K562 (cell line): ENCODE measurements at regions not wholly inside any gene's neighbourhood (a gene's known extent, or its start where the extent isn't known, plus 50 kb on each side); places are given as distances from the start of the nearest gene placed in this dataset.

Experiments
- ATAC-seq: fragments of 200-7000 bp; cut with Tn5 transposase; 3 replicates; pipeline ENCODE4 v1.9.1; 2020; ENCODE audit warnings: moderate library complexity
- BruUV-seq: library from RNA; stranded (reverse); fragments of 400-500 nt; replicated peaks from 2 replicates; lab custom pipeline; 2021; lab: Mats Ljungman, UMichigan
- CTCF ChIA-PET: fragments of 300-600 bp; formaldehyde crosslinking; extraction: SDS; loops from one replicate; lab custom pipeline; 2021; ENCODE audit warnings: low intra/inter-chr PET ratio; lab: Yijun Ruan, JAX
- POLR2A ChIA-PET: fragments of 300-600, 350-650 bp; sonication (Branson Sonifier 250); formaldehyde crosslinking; extraction: SDS; loops from one replicate; lab custom pipeline; 2021; ENCODE audit warnings: antibody characterized with exemption, inconsistent platforms; lab: Yijun Ruan, JAX
- DNase-seq, 4 experiments: peaks; one replicate each; pipeline versions ENCODE4 v3.0.0 to v3.0.0-alpha.2; 2011 to 2018; ENCODE audit warnings: low spot score in 3 of 4, mixed read lengths in 3 of 4; ENCODE audit errors: extremely low read depth in 1 of 4
- FAIRE-seq: peaks from 2 replicates; lab custom pipeline; 2011; peaks lifted over from hg19 to GRCh38; lab: Jason Lieb, UNC
- H2AFZ ChIP-seq: 2 replicates; pipeline ENCODE4 v1.6.0; 2011; ENCODE audit warnings: low read depth, low read length, control low read depth, inconsistent platforms
- H3K27ac ChIP-seq: fragments of 200-600 bp; 3 replicates; pipeline ENCODE4 v1.8.0; 2011; ENCODE audit warnings: low read depth, mild to moderate bottlenecking, control low read depth, inconsistent platforms, low read length, moderate library complexity, mixed read lengths; ENCODE audit errors: extremely low read depth
- H3K27me3 ChIP-seq, 2 experiments: fragments of 300-600 bp in 1 of 2; 2 replicates in 1 of 2; 3 replicates in 1 of 2; pipeline versions ENCODE4 v1.6.0 to v1.8.0; 2011; ENCODE audit warnings: inconsistent platforms in 2 of 2, low read length in 2 of 2, mild to moderate bottlenecking in 1 of 2, mixed read lengths in 1 of 2, moderate library complexity in 1 of 2; ENCODE audit not compliant: control insufficient read depth in 2 of 2, insufficient read depth in 2 of 2
- H3K36me3 ChIP-seq: fragments of 300-600 bp; 3 replicates; pipeline ENCODE4 v1.8.0; 2011; ENCODE audit warnings: mild to moderate bottlenecking, low read length, inconsistent platforms; ENCODE audit not compliant: control insufficient read depth, insufficient read depth
- H3K4me1 ChIP-seq, 2 experiments: fragments of 200-600 bp in 1 of 2; replicated peaks in 1 of 2; 2 replicates in 1 of 2; 3 replicates in 1 of 2; pipeline versions ENCODE4 v1.5.1 to v1.8.0; 2011; ENCODE audit warnings: inconsistent platforms in 2 of 2, low read length in 2 of 2, mild to moderate bottlenecking in 1 of 2, mixed read lengths in 1 of 2, moderate library complexity in 1 of 2; ENCODE audit not compliant: control insufficient read depth in 2 of 2, insufficient read depth in 2 of 2
- H3K4me2 ChIP-seq: 2 replicates; pipeline ENCODE4 v1.6.1; 2011; ENCODE audit warnings: low read length, control low read depth, inconsistent platforms, mixed read lengths; ENCODE audit not compliant: insufficient read depth
- H3K4me3 ChIP-seq: fragments of 200-600 bp; sonication (generic), shearing (Covaris generic); 2 replicates; pipeline ENCODE4 v1.5.1; 2016; ENCODE audit warnings: control low read depth, inconsistent platforms
- H3K79me2 ChIP-seq: fragments of 200-600 bp; 3 replicates; pipeline ENCODE4 v1.8.0; 2011; ENCODE audit warnings: low read length, inconsistent platforms; ENCODE audit not compliant: control insufficient read depth, insufficient read depth
- H3K9ac ChIP-seq, 2 experiments: 2 replicates each; pipeline versions ENCODE4 v1.6.0 to v1.6.1; 2011; ENCODE audit warnings: low read depth in 2 of 2, low read length in 2 of 2, control low read depth in 1 of 2, inconsistent platforms in 1 of 2, mild to moderate bottlenecking in 1 of 2, mixed read lengths in 1 of 2; ENCODE audit not compliant: insufficient read depth in 1 of 2
- H3K9me1 ChIP-seq: one replicate; pipeline ENCODE4 v1.6.0; 2011; ENCODE audit warnings: inconsistent platforms, mild to moderate bottlenecking, low read length, moderate library complexity; ENCODE audit not compliant: control insufficient read depth, insufficient read depth
- H3K9me3 ChIP-seq: replicated peaks from 2 replicates; pipeline ENCODE4 v1.5.1; 2011; ENCODE audit warnings: low read depth, low read length, inconsistent platforms; ENCODE audit not compliant: control insufficient read depth, insufficient read depth
- H4K20me1 ChIP-seq: replicated peaks from 2 replicates; pipeline ENCODE4 v1.6.1; 2011; ENCODE audit warnings: low read length, inconsistent platforms, mixed read lengths; ENCODE audit not compliant: control insufficient read depth, insufficient read depth
- FOSL1 ChIP-seq: fragments of 200-800 bp; sonication (Bioruptor generic); conservative IDR thresholded peaks from 2 replicates; pipeline ENCODE4 v1.6.1; 2016; ENCODE audit warnings: missing genetic modification characterization, missing compliant biosample characterization
- THRA ChIP-seq: fragments of 450-650 bp; IDR thresholded peaks from 2 replicates; pipeline ENCODE4 v1.6.1; 2017; ENCODE audit warnings: mild to moderate bottlenecking, moderate library complexity
- WGBS: fragments of 100-300 bp; shearing (Covaris generic); methylation state at CpG from one replicate; pipeline ENCODE4 v1.1.6; 2016; ENCODE audit warnings: low coverage, mixed read lengths; ENCODE audit not compliant: insufficient coverage; ENCODE audit errors: missing lambda C conversion rate; 5-methylcytosine and 5-hydroxymethylcytosine counted together
- in situ Hi-C: fragments of 300-500 bp; cut with MboI; formaldehyde crosslinking; loops from 4 replicates; pipeline ENCODE4 v1.15.0; 2018; ENCODE audit warnings: inconsistent platforms, mixed read lengths
- intact Hi-C: fragments of 100-400 bp; cut with micrococcal nuclease; formaldehyde crosslinking; loops from 2 replicates; pipeline ENCODE4 v1.14.2; 2022

DNA sequence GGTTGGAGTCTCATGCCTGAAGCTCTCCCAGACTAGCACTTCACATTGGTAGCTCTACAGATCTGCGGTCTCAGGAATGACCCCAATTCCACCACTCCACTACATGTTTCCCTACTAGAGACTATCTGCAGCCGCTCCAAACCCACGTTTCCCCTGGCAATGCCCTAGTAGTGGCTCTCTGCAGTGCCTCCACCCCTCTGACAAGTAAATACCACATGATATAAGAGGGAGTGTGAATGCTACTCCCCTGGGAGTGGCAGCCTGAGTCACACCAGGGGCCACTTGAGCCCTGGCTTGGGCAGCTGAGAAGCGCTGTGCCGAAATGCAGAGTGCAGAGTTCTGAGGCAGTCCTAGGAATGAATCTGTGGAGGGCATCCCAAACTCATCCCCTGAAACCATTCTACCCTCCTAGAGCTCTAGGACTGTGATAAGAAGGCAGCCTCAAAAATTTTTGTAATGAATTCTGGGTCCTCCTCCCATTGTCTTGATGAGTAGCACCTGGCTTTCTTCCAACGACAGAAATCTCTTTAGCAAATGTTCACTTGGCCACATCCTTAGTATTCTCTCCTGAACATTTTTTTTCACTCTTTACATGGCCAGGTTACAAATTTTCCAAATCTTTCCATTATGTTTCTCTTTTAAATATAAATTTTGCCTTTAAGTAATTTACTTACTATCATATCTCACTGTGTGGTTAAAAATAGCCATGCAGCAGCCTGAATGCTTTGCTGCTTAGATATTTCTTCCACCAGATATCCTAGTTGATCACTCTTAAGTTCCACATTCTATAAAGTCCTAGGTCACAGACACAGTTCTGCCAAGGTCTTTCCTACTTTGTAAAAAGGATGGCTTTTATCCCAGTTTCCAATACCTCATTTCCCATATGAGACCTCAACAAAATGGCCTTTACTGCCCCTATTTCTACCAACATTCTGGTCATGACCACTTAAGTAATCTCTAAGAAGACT, 160.2 kb upstream of the CPEB2 start:
- no peaks in the 10 kb centered on the region for H3K36me3 ChIP-seq
- DNase-seq, result no peak
- H3K27me3 ChIP-seq, result no peaks in the 10 kb centered on the region
- ChIA-PET CTCF (no interaction called here), POLR2A (no interaction called here)
- WGBS, result 2% methylated on average over 6 of the region's 6 CpGs
- no peaks in the 10 kb centered on the region; a peak in 1 of 5 replicates for H3K4me1 ChIP-seq
- ATAC-seq, result no peak
- no peaks in the 10 kb centered on the region for H3K79me2 ChIP-seq
- no TSS peak for BruUV-seq
- no peak overlapping the region; the same call in 1 of the 2 replicates for H3K4me2 ChIP-seq
- FAIRE-seq, result no peak
- H3K27ac ChIP-seq, result no peak overlapping the region
- H3K9me3 ChIP-seq, result no peaks in the 10 kb centered on the region
- TF ChIP-seq FOSL1 (tag), result 0 out of 2 replicates have a peak, but pooled peaks have one; percentile 17
- TF ChIP-seq THRA, result no peak
- no peak overlapping the region for H3K4me3 ChIP-seq
- in situ Hi-C loops (no loop called here), intact Hi-C loops (no loop called here)
- no peak overlapping the region for H3K9ac ChIP-seq
- H4K20me1 ChIP-seq, result no peaks in the 10 kb centered on the region
- no peak overlapping the region for H2AFZ ChIP-seq
- no peaks in the 10 kb centered on the region for H3K9me1 ChIP-seq
